Endodermal cell (in vitro differentiated cells): ENCODE measurements at regions not wholly inside any gene's neighbourhood (a gene's known extent, or its start where the extent isn't known, plus 50 kb on each side); places are given as distances from the start of the nearest gene placed in this dataset.

ENCODE experiments used
- DNase-seq: peaks from one replicate; pipeline ENCODE4 v3.0.0-alpha.2; 2017
- H3K27ac ChIP-seq: 2 replicates; pipeline ENCODE4 v1.5.1; 2013; ENCODE audit warnings: mild to moderate bottlenecking, low read depth, low read length, moderate library complexity
- H3K27me3 ChIP-seq: 2 replicates; pipeline ENCODE4 v1.6.1; 2013; ENCODE audit warnings: mild to moderate bottlenecking, low read length, moderate library complexity; ENCODE audit not compliant: insufficient read depth, control insufficient read depth, poor library complexity, severe bottlenecking
- H3K36me3 ChIP-seq: 2 replicates; pipeline ENCODE4 v1.7.0; 2013; ENCODE audit warnings: mild to moderate bottlenecking, low read length, moderate library complexity; ENCODE audit not compliant: control insufficient read depth, insufficient read depth
- H3K4me1 ChIP-seq: one replicate; pipeline ENCODE4 v1.7.0; 2013; ENCODE audit warnings: low read length; ENCODE audit not compliant: control insufficient read depth, insufficient read depth
- H3K4me3 ChIP-seq: 2 replicates; pipeline ENCODE4 v1.5.1; 2013; ENCODE audit warnings: mild to moderate bottlenecking, low read length, moderate library complexity
- H3K9ac ChIP-seq: 2 replicates; pipeline ENCODE4 v1.6.1; 2013; ENCODE audit warnings: mild to moderate bottlenecking, low read length, moderate library complexity; ENCODE audit not compliant: poor library complexity, severe bottlenecking; ENCODE audit errors: extremely low read depth
- H3K9me3 ChIP-seq: 2 replicates; pipeline ENCODE4 v1.6.1; 2013; ENCODE audit warnings: mild to moderate bottlenecking, low read length, moderate library complexity; ENCODE audit not compliant: control insufficient read depth
- H3K27ac Mint-ChIP-seq: 2 replicates; pipeline ENCODE4 v1.8.0; 2020; ENCODE audit warnings: mixed read lengths
- H3K27me3 Mint-ChIP-seq: 2 replicates; pipeline ENCODE4 v1.8.0; 2021; ENCODE audit warnings: mild to moderate bottlenecking, mixed read lengths; ENCODE audit not compliant: insufficient read depth
- H3K36me3 Mint-ChIP-seq: 2 replicates; pipeline ENCODE4 v1.8.0; 2020; ENCODE audit warnings: low read depth, mixed read lengths
- H3K4me1 Mint-ChIP-seq: 2 replicates; pipeline ENCODE4 v1.8.0; 2020; ENCODE audit warnings: mixed read lengths
- H3K4me3 Mint-ChIP-seq: 2 replicates; pipeline ENCODE4 v1.8.0; 2020; ENCODE audit warnings: mild to moderate bottlenecking, moderate library complexity, mixed read lengths
- H3K9me3 Mint-ChIP-seq: 2 replicates; pipeline ENCODE4 v1.8.0; 2020; ENCODE audit warnings: mild to moderate bottlenecking, mixed read lengths
- CTCF ChIP-seq: fragments of 200-600 bp; sonication (generic); conservative IDR thresholded peaks from 2 replicates; pipeline ENCODE4 v1.5.0; 2021; ENCODE audit warnings: antibody characterized with exemption, mild to moderate bottlenecking
- WGBS, 2 experiments: methylation state at CpG; one replicate each; pipeline versions ENCODE4 v1.1.5 to v1.1.7; 2013; ENCODE audit warnings: missing lambda C conversion rate in 2 of 2, mixed read lengths in 1 of 2; ENCODE audit not compliant: insufficient coverage in 1 of 2, insufficient read length in 1 of 2; 5-methylcytosine and 5-hydroxymethylcytosine counted together

DNA sequence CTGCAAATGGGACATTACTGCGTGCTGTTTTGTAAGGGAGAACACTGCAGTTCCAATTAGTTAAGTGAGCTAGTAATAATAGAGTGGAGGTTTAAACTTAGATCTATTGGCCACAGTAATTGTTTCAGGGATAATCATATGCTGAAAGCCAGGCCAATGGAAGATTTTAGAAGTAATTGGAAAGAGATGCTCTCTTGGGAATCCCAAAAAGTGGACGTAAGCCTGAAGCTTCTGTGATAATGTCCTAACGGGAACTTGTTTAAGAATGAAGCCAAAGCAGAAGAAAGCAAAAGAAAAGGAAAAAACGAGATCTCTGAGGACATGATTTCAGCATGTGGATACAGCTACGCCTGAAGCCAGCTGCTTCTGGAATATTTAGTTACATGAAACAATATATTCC lies 594.6 kb downstream of the SLC4A3 start:
- H3K36me3 Mint-ChIP-seq = no peaks in the 10 kb centered on the region
- H3K27ac ChIP-seq = no peak overlapping the region
- H3K36me3 ChIP-seq = no peaks in the 10 kb centered on the region
- no peaks in the 10 kb centered on the region for H3K9me3 Mint-ChIP-seq
- no peaks in the 10 kb centered on the region for H3K9me3 ChIP-seq
- no peak overlapping the region for H3K4me3 ChIP-seq
- DNase-seq = no peak
- no peaks in the 10 kb centered on the region for H3K27me3 ChIP-seq
- no peak overlapping the region for H3K27ac Mint-ChIP-seq
- no peak for TF ChIP-seq CTCF
- no peaks in the 10 kb centered on the region for H3K4me1 ChIP-seq
- no peak overlapping the region for H3K4me3 Mint-ChIP-seq
- H3K9ac ChIP-seq = no peak overlapping the region
- H3K4me1 Mint-ChIP-seq = peaks cover 16% of the 10 kb centered on the region
- WGBS, 2 experiments = 94 to 100% methylated on average over 3 to 5 of the region's 5 CpGs
- no peaks in the 10 kb centered on the region for H3K27me3 Mint-ChIP-seq

GRCh38 chr2:220224691-220225543 lies 597.5 kb downstream of the SLC4A3 start:
- H3K4me3 ChIP-seq = no peak overlapping the region
- H3K27me3 Mint-ChIP-seq = no peaks in the 10 kb centered on the region
- H3K27me3 ChIP-seq = no peaks in the 10 kb centered on the region
- no peak overlapping the region for H3K27ac ChIP-seq
- H3K9me3 Mint-ChIP-seq = no peaks in the 10 kb centered on the region
- no peaks in the 10 kb centered on the region for H3K36me3 ChIP-seq
- no peak overlapping the region for H3K9ac ChIP-seq
- H3K4me1 Mint-ChIP-seq = peaks cover 12% of the 10 kb centered on the region
- no peak for TF ChIP-seq CTCF
- no peaks in the 10 kb centered on the region for H3K36me3 Mint-ChIP-seq
- no peak for DNase-seq
- H3K4me1 ChIP-seq = no peaks in the 10 kb centered on the region
- 86 to 93% methylated on average over 3 to 4 of the region's 4 CpGs for WGBS, 2 experiments
- H3K9me3 ChIP-seq = no peaks in the 10 kb centered on the region
- H3K4me3 Mint-ChIP-seq = no peak overlapping the region
- no peak overlapping the region for H3K27ac Mint-ChIP-seq

DNA sequence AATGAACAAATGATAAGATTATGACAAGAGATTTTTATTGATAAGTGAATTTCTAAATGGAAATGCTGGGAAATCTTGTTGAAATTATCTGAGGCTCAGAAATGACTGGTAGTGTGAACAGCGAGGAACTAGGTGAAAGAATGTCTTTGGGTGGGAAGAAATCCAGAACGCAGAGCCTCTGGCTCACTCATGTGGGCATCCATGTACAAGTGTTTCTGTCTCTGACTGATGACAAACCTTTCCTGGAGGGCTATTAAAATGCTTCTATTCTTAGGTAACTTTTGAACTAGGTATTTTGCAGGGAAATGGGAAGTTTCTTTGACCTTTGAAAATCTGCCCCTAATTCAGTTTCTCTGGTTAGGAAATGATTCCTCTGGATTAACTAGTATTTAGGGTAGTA lies 598.6 kb downstream of the SLC4A3 start:
- no peak for DNase-seq
- H3K4me1 Mint-ChIP-seq = no peaks in the 10 kb centered on the region
- 91 to 100% methylated on average over 2 of the region's 2 CpGs for WGBS, 2 experiments

More for the DNA sequence above, 598.6 kb downstream of the SLC4A3 start:
- no peak overlapping the region for H3K4me3 ChIP-seq
- Mint-ChIP-seq H3K27me3 (no peaks in the 10 kb centered on the region), H3K36me3 (no peaks in the 10 kb centered on the region), H3K27ac (no peak overlapping the region), H3K4me3 (no peak overlapping the region), H3K9me3 (no peaks in the 10 kb centered on the region)
- no peak overlapping the region for H3K27ac ChIP-seq
- H3K9ac ChIP-seq = no peak overlapping the region
- no peak for TF ChIP-seq CTCF
- H3K4me1 ChIP-seq = no peaks in the 10 kb centered on the region
- H3K27me3 ChIP-seq = no peaks in the 10 kb centered on the region
- H3K36me3 ChIP-seq = no peaks in the 10 kb centered on the region
- no peaks in the 10 kb centered on the region for H3K9me3 ChIP-seq
